CD4-positive, alpha-beta T cell treated with Interleukin-4 for 1 hour (primary cell): ENCODE measurements at regions not wholly inside any gene's neighbourhood (a gene's known extent, or its start where the extent isn't known, plus 50 kb on each side); places are given as distances from the start of the nearest gene placed in this dataset.
"Not testable (repeated sequence)": the region's sequence is repeated elsewhere in the genome, so short reads cannot be mapped to it uniquely, and the experiment has no call there.

Experiments
- DNase-seq, 2 donors: peaks; one replicate each; pipeline ENCODE4 v3.0.0-alpha.2; 2020 to 2022

DNA sequence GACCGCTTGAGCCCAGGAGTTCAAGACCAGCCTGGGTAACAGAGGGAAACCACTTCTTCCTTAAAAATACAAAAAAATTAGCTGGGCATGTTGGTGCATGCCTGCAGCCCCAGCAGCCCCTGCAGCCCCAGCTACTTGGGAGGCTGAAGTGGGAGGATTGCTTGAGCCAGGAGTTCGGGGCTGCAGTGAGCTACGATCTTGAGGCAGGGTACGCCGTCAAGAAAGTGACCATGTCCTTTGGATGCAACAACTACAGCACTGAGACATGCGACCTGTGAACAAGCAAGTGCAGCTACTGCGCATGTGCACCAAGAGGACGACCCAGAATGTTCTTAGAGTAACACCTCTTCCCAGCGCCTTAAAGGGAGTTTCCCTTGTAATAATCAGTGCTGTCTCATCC lies 66.6 kb upstream of the ZNF479 start:
- no peak for DNase-seq

DNA sequence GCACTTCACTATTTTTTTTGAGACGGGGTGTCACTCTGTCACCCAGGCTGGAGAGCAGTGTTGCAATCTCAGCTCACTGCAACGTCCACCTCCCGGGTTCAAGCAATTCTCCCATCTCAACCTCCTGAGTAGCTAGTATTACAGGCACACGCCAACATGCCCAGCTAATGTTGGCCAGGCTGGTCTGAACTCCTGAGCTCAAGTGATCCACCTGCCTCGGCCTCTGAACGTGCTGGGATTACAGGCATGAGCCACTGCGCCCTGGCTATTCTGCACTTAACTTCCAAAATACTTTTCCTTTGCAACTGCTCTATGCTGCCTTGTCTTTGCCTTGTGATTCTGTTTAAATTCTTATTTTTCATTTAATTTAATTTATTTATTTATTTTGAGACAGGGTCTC lies 67.0 kb upstream of the ZNF479 start:
- DNase-seq: no peak

DNA sequence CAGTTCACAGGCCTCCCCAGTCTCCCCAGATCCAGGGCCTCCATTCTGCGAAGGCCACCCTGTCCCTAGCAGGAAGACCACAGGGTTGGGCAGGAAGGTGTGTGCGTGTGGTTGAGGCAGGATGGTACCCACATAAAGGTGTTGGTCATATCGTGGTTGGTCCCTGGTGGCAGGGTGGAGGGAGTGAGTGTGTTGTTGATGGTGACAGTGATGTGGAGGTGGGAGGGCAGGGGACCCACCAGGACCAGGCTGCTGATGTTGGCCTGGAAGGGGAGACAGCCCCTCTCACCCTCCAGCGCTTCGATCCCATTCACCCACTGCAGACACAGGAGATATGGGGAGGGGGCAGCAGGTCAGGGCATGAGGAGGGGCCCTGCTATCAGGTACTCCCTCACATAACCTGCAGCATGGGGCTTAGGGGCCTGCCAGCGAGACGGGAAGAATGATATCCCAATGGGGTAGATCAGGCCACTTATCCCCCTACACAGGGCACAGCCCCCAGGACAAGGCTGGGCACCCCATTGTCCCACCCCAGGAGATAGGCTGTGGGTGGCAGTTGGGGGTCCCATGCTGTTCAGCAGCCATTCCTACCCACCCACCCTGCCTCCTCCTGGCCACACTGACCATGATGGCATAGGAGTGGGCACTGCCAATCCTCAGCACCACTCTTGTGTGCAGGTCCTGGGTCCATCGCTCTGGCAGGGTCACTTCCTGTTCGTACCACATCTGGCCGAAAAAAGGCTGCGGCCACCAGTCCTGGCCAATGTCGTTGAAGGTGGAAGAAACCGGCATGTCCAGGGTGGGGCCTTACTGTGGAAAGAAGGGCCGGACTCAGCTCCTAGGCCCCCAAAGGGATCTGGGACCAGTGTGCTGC lies 69.0 kb upstream of the ZNF479 start:
- no peak for DNase-seq

DNA sequence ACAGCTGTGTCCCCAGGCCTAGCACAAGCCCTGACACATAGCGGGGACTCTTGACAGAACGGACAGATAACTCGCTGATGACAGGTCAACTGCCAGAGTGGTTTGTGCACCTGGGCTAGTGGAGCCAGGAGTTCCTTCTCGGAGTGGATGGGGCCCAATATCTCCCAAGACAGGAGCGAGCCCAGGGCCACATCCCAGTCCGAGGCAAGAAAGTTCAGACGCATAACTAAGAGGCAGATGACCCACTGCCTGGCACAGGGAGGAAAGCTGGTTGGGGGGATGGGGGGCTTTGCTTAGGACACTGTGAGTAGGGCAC lies 69.6 kb upstream of the ZNF479 start:
- peak in 1 of 2 donors; percentile 5 for DNase-seq

DNA sequence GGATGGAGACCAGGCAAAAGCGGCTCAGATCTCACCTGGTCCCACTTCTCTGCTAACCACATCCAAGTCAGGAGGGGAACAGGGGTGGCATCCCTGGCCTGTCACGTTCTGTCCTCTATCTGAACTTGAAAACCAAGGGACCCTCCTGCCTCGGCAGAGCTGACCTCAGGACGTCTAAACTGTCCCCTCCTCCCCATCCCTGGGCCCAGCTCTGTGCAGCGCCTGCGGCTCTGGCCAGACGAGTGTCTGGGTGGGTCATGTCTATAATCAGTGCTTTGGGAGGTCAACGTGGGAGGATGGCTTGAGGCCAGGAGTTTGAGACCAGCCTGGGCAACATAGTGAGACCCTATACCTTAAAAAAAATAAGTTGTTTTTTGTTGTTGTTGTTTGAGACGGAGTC lies 70.0 kb upstream of the ZNF479 start:
- no peak for DNase-seq

DNA sequence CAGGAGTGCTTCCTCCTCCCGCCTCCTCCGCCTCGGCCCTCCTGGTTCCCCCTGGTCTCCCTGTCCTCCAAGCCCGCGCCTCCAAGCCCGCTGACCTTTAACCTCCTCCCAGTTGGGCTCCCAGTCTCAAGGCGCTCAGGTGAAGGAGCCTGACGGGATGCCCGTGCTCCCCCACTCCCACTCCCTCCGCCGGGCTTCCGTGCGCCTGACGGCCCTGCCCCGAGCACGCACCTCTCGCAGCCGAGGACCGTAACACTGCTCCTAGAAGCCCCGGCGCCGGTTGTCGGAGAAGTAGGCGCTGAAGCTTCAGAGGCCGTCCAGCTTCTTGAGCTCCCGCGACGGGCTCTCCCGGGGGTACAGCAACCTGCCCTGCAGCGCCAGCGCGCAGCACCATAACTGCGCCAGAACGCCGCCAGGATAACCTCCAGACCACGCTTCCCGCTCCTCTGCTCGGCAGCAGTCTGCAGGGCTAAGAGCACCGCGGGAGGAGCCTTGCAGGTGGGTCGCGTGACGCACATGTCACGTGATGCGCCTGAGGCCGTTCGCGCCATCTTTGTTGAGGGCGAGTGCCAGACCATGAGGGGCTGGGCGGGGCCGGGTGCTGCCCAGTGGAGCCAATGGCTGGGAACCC lies 71.0 kb upstream of the ZNF479 start:
- DNase-seq: peak in 1 of 2 donors; percentile 7

DNA sequence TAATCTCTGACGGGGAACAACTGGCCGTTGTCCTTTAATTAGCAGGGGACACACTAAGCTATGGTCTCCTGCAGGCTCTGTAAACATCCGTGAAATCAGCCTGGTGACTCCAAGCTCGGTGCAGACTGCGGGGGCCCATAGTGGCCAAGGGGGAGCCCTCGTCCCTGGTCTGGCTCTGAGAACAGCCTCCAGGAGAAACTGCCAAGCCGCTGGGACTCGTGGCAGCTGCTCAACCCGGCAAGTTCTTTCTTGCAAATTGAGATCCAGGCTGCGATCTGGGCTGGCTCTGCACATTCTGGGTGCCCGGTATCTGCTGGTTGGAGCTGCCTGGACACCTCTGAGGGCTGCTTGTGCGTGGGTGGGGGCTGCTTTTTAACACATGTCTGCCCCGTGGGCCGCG lies 71.6 kb upstream of the ZNF479 start:
- not testable (repeated sequence) for DNase-seq

DNA sequence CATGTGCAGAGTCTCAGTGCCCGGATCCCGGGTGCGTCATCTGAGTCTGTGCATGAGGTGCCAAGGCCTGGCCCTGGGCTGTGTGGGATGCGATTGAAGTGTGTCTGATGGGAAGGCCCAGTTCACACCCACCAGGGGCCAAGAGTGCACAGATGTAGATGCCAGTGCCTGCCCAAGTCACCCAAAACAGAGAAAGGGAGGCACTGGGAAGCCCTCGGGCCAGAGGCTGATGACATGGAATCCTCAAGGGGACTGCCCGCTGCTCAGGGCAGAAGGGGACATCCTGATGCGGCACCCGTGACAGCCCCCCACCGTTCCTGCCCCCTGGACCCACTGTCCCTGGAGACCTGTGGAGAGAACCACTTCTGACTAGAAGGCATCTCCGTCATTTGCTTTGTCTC lies 72.2 kb upstream of the ZNF479 start:
- no peak for DNase-seq

DNA sequence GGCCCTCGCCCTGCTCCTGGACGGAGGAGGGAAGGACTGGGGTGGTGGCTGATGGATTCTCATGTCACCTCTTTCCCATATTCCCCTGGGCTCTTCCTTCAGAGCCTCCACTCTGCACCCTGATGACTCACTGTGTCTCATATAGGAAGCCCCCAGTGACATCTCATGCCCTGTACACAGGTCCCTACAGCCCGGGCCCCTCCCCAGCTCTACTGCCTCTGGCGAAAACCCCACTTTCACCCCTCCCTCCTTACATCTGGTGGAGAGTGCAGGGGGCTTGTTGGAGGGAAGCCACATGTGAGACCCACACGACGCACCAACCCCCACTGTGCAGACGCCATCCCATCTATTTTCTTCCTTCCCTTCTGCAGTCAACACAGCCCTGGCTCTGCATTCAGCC lies 72.8 kb upstream of the ZNF479 start:
- no peak for DNase-seq

DNA sequence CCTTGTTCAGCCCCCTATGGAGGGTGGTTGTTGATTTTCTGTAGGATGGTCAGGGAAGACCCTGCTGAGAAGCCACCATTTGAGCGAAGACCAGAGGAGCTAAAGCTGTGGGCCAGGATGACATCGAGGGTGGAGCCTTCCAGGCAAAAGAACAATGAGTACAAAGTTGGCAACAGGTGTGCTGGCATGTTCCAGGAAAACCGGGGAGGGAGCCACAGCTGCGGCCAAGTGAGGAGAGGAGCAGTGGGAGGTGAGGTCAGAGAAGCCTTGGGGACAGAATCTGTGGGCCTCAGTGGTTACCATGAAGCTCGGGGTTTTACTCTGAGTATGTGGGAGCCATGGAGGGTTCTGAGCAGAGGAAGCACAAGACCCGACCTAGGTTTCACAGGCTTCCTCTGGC lies 75.6 kb upstream of the ZNF479 start:
- DNase-seq: no peak

DNA sequence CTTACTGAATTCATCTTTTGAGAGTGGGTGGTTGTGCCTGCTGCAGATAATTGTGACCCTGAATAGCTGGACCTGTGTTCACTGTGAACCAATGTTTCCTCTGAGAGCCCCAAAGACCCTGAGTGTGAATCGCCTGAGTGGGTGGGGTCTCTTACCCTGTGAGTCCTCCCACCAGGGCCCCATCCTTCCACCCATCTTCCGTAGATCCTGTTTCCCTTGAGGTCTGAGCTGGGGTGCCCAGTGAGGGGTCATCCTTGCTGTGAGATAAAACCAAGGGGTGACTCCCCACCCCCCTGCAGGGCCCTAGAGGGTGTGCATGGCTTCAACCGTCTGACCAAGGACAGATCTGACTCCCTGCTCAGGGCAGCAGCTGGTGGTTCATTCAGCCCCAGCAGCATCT lies 78.0 kb upstream of the ZNF479 start:
- no peak for DNase-seq

DNA sequence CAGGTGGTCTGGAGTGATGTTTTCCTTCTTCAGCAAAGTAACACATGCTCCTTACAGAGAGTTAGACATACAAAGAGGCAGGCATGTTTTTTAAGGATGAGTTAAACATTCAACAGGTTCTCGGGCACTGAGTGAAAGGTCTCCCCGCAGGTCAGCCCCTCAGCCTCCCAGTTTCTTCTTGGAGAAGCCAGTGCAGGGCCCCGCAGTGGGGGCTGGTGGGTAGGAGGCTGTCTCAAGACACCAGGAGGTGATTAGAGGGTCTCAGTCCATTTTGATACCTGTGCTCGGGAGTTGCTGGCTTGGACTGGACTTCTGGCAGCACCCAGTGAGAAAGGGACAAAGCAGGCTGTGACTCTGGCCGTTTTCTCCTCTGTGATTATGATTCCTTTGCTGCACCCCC lies 78.6 kb upstream of the ZNF479 start:
- DNase-seq: no peak

DNA sequence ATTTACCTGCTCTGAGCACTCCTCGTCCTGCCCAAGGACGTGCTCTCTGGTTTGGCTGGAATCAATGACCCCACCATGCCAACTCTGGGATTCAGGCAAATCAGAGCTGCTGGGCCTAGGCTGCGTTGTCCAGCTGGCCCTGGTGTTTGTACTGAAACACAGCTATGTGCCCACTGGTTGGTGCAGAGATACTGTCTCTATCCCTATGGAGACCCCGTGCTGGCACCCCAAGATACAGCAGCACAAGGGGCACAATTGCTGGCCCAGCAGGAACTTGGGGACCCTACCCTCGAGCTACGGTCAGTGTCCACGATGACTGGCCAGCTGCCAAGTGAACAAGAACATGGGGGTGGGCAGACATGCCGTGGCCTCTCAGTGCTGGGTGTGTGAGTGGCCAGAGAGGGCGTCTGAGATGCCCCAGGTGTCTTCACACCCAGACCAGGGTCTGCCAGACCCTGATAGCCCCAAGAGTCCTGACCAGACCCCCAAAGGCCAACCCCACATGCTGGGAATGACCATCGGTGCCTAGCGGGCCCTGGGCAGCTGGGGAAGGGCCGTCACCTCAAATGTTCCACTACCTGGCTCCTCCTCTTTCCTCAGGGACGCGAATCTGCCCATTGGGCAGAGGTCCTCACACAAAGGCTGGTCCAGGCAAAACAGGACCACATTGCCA lies 79.3 kb upstream of the ZNF479 start:
- no peak for DNase-seq

DNA sequence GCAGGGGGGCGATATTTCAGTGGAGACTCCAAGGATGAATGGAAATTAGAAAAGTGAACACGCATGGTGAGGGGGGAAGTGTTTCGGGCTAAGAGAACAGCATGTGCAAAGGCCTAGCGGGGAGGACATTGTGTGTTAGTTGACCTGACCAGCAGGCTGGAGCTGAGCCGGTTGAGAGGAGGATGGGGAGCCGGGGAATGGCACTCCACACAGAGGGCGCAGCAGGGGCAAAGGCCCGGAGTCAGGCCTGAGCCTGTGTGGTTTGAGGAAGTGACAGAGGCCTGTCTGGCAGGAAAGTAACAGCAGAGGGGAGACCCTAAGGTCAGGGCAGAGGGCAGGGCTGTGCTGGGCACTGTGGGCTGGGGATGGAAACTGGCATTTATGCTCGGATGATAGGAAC lies 83.2 kb upstream of the ZNF479 start:
- no peak for DNase-seq

DNA sequence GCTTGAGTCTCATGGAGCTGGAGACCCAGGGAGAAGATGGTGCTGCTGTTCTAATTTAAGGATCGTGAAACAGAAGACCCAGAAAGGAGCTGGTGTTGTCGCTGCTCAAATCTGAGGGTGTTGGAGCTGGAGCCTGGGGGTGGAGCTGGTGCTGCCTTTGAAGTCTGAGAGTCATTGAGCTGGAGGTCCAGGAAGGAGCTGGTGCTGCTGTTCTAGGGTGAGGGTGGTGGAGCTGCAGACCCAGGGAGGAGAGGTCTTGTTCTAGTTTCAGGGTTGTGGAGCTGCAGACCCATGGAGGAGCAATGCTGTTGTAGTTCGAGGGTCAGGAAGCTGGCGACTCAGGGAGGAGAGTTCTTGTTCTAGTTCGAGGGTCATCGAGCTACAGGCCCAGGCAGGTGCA lies 84.1 kb upstream of the ZNF479 start:
- DNase-seq: no peak

DNA sequence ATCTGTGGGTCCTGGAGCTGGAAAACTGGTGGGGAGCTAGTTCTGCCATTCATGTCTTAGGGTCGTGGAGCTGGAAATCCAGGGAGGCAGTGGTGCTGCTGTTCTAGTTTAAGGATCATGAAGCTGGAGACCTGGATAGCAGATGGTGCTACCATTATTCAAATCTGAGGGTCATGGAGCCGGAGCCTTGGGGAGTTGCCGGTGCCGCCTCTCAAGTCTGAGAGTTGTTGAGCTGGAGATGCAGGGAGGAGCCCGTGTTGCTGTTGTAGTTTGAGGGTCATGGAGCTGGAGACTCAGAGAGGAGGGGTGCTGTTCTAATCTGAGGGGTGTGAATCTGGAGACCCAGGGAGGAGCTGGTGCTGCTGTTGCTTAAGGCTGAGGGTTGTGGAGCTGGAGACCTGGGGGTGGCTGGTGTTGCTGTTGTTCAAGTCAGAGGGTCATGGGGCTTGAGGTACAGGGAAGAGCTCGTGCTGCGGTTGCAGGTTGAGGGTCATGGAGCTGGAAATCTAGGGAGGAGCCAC lies 86.0 kb upstream of the ZNF479 start:
- DNase-seq: no peak

DNA sequence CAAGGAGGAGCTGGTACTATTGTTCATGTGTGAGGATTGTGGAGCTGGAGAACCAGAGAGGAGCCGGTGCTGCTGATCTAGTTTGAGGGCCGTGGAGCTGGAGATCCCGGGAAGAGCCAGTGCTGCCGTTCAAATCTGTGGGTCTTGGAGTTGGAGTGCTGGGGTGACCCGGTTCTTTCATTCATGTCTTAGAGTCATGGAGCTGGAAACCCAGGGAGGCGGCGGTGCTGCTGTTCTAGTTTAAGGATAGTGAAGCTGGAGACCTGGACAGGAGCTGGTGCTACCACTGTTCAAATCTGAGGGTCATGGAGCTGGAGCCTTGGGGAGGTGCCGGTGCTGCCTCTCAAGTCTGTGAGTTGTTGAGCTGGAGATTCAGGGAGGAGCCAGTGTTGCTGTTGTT lies 88.5 kb upstream of the ZNF479 start:
- no peak for DNase-seq

DNA sequence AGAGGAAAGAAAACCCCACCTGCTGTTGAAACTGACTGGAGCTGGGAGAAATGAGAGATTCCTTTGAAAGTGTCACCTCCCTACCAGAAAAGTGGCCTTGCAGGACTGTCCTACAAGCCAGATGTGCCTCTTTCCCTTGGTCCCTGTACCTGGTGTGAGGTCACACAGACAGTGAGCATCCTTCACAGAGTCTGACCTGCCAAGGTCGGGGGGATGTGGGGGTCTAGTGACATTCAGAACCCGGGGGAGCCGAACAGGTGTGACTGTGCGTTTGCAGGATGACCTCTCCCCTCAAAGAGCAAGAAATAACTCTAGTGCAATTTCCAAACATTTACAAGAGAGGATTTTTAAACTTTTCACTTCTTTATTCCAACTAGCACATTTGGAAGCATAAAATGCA lies 93.4 kb upstream of the ZNF479 start:
- no peak for DNase-seq

DNA sequence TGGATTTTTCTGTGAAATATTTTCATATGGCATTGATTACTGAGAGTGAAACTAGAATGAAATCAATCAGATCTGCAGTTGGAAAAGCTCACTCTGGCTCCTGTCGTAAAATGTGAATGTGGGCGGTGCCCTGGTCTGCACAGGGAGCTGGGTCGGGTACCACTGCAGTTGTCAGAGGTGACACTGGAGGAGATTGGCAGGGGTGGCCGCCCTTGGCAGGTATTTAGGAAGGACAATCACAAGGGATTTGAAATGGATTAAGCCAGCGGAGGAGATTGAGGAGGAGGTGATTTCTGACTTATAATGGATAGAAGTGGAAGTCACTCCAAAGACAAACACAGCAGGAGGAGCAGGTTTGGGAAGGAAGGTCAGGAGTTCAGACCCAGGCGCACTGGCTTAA lies 109.0 kb upstream of the ZNF479 start:
- not testable (repeated sequence) for DNase-seq

DNA sequence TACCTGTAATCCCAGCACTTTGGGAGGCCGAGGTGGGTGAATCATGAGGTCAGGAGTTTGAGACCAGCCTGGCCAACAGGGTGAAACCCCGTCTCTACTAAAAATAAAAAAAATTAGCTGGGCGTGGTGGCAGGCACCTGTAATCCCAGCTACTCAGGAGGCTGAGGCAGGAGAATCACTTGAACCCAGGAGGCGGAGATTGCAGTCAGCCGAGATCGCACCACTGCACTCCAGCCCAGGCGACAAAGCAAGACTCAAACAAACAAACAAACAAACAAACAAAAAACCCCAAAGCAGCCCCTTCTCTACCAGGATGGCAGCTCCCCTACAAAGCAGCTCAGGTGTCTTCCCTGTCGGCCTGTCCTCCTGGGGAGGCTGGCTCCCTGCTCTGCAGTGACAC lies 111.3 kb upstream of the ZNF479 start:
- DNase-seq: not testable (repeated sequence)

DNA sequence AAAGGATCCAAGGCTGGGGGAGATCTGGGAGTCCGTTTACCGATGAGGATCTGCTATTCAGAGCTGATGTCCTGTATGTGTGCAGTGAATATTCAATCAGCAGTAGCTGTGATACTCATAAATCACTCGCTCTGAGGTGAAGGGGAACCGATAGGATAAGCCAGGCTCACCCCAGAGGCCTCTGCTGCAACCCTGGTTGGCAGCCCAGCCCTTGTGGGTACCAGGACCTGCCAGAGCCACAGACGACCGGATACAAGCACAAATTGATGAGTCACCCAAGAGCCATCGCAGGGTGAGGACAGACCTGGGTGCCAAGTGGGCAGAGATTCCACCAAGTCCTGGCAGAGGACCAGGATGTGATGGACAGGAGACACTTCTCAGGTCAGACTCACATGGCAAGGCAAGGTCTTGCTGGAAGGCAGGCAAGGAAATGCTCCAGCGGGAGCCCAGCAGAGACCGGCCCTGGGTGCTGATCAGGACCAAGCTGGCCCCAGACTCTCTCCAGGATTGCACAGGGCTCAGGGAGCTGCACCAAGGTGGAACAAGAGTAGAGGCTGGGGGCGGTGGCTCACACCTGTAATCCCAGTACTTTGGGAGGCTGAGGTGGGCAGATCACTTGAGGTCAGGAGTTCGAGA lies 112.2 kb upstream of the ZNF479 start:
- DNase-seq: not testable (repeated sequence)

DNA sequence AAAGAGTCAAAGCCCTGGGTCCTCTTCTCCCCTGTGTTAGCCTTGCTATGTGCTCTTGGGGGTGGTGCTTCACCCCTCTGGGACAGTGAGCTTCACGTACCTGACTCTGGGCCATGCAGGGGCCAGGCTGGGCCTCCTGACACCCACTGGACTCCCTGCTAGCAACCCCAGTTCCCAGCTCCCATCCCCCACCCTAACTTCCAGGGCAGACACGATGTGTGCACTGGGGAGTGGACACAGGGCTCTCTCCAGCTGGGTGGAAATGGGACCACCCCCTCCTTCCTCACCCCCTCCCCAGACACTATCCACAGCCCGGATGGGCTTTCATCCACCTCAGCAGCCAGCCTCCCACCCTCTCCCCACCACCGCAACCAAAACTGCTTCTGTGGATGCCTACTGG lies 113.0 kb upstream of the ZNF479 start:
- DNase-seq: no peak

DNA sequence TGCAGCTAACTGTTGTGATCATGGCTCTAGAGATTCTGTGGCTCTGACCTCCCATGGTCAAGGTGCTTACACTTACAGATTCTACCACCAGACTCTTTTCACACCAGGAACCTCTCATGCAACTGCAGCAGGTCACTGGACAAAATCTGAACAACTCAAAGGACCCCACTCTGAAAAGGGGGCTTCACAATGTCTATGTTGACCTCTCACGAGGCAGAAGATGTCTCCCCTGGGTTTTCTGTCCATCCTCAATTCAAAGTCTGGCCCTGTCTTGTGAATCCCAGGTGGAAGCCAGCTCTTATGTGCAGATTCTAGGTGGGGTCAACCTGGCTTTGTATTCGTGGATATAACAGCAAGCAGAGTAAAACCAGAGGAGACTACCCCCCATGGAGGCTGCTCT lies 118.6 kb upstream of the ZNF479 start:
- DNase-seq: no peak
